ENCODE measurements at regions not wholly inside any gene's neighbourhood (a gene's known extent, or its start where the extent isn't known, plus 50 kb on each side); places are given as distances from the start of the nearest gene placed in this dataset.

GRCh38 chr18:57906852-57907251, 103.7 kb upstream of the ATP8B1 start:
- Histone ChIP-seq H3K79me1 (ENCODE audit: low read length) (no peaks in the 10 kb centered on the region), H2AFZ (ENCODE audit: insufficient read depth, low read length, poor library complexity) (no peak overlapping the region), H3K14ac (ENCODE audit: low read length) (no peak overlapping the region), H2AK5ac (ENCODE audit: low read length) (no peak overlapping the region), H3K18ac (ENCODE audit: low read length) (no peak overlapping the region), H3K9me3 (ENCODE audit: insufficient read depth, low read depth, low read length) (no peaks in the 10 kb centered on the region), H3K4me2 (ENCODE audit: low read length) (no peak overlapping the region), H4K12ac (ENCODE audit: low read depth, low read length) (no peak overlapping the region), H3K27me3 (ENCODE audit: insufficient read depth, low read length) (no peaks in the 10 kb centered on the region), H3K27ac (ENCODE audit: low read depth, low read length) (no peak overlapping the region), H3K4me3 (ENCODE audit: low read depth, low read length) (no peak overlapping the region), H3K4me1 (ENCODE audit: control insufficient read depth in 1 of 2, insufficient read depth in 2 of 2, low read length in 2 of 2) (peaks cover 7% of the 10 kb centered on the region in 2 experiments), H3K4ac (ENCODE audit: low read depth, low read length) (no peak overlapping the region), H2BK5ac (ENCODE audit: low read depth, low read length, poor library complexity) (no peak overlapping the region), H3K9ac (ENCODE audit: low read length) (no peak overlapping the region), H3K79me2 (ENCODE audit: control insufficient read depth, insufficient read depth, low read length, poor library complexity) (no peaks in the 10 kb centered on the region), H4K91ac (ENCODE audit: low read depth, low read length) (no peak overlapping the region), H4K8ac (ENCODE audit: low read depth, low read length) (no peak overlapping the region), H3K23ac (ENCODE audit: low read length) (no peak overlapping the region), H2BK120ac (ENCODE audit: insufficient read depth, low read length, poor library complexity) (no peak overlapping the region), H2BK12ac (ENCODE audit: low read length) (no peak overlapping the region), H3K36me3 (ENCODE audit: control insufficient read depth in 1 of 2, insufficient read depth in 2 of 2, low read length in 2 of 2) (no peaks in the 10 kb centered on the region)
- no CpG with 5 or more reads among the region's 5 CpGs for WGBS (ENCODE audit: extremely low coverage, insufficient coverage, insufficient read length)
- no peak for DNase-seq

- H3K27me3 ChIP-seq (ENCODE audit: insufficient read depth, low read length) = no peaks in the 10 kb centered on the region
- no peak overlapping the region for H2BK120ac ChIP-seq (ENCODE audit: insufficient read depth, low read length, poor library complexity)
- H3K79me1 ChIP-seq (ENCODE audit: low read length) = no peaks in the 10 kb centered on the region
- no peaks in the 10 kb centered on the region for H3K79me2 ChIP-seq (ENCODE audit: control insufficient read depth, insufficient read depth, low read length, poor library complexity)
- no peak overlapping the region for H2BK12ac ChIP-seq (ENCODE audit: low read length)
- H3K27ac ChIP-seq (ENCODE audit: low read depth, low read length) = no peak overlapping the region
- H3K18ac ChIP-seq (ENCODE audit: low read length) = no peak overlapping the region
- H4K8ac ChIP-seq (ENCODE audit: low read depth, low read length) = no peak overlapping the region
- H3K4me1 ChIP-seq (ENCODE audit: control insufficient read depth in 1 of 2, insufficient read depth in 2 of 2, low read length in 2 of 2) = peaks cover 3 to 10% of the 10 kb centered on the region in 2 experiments
- no peak overlapping the region for H4K91ac ChIP-seq (ENCODE audit: low read depth, low read length)
- no peak overlapping the region for H2AK5ac ChIP-seq (ENCODE audit: low read length)
- no peak overlapping the region for H3K4me3 ChIP-seq (ENCODE audit: low read depth, low read length)
- no peak overlapping the region for H2AFZ ChIP-seq (ENCODE audit: insufficient read depth, low read length, poor library complexity)
- H3K14ac ChIP-seq (ENCODE audit: low read length) = no peak overlapping the region
- H3K4me2 ChIP-seq (ENCODE audit: low read length) = no peak overlapping the region
- no peak overlapping the region for H4K12ac ChIP-seq (ENCODE audit: low read depth, low read length)
- H3K36me3 ChIP-seq (ENCODE audit: control insufficient read depth in 1 of 2, insufficient read depth in 2 of 2, low read length in 2 of 2) = no peaks in the 10 kb centered on the region
- H3K23ac ChIP-seq (ENCODE audit: low read length) = no peak overlapping the region
- no peaks in the 10 kb centered on the region for H3K9me3 ChIP-seq (ENCODE audit: insufficient read depth, low read depth, low read length)
- H3K9ac ChIP-seq (ENCODE audit: low read length) = no peak overlapping the region
- no peak overlapping the region for H3K4ac ChIP-seq (ENCODE audit: low read depth, low read length)
- H2BK5ac ChIP-seq (ENCODE audit: low read depth, low read length, poor library complexity) = no peak overlapping the region
- no peak for DNase-seq
Measured at GRCh38 chr18:57904535-57904934, 101.4 kb upstream of the ATP8B1 start.

GRCh38 chr18:57902721-57903120, 99.6 kb upstream of the ATP8B1 start:
- Histone ChIP-seq H3K79me1 (ENCODE audit: low read length) (no peaks in the 10 kb centered on the region), H2AFZ (ENCODE audit: insufficient read depth, low read length, poor library complexity) (no peak overlapping the region), H3K4me1 (ENCODE audit: control insufficient read depth in 1 of 2, insufficient read depth in 2 of 2, low read length in 2 of 2) (peaks cover 3 to 7% of the 10 kb centered on the region in 2 experiments), H4K91ac (ENCODE audit: low read depth, low read length) (no peak overlapping the region), H3K36me3 (ENCODE audit: control insufficient read depth in 1 of 2, insufficient read depth in 2 of 2, low read length in 2 of 2) (no peaks in the 10 kb centered on the region), H3K4me2 (ENCODE audit: low read length) (no peak overlapping the region), H3K4ac (ENCODE audit: low read depth, low read length) (no peak overlapping the region), H3K27me3 (ENCODE audit: insufficient read depth, low read length) (no peaks in the 10 kb centered on the region), H2BK5ac (ENCODE audit: low read depth, low read length, poor library complexity) (no peak overlapping the region), H2AK5ac (ENCODE audit: low read length) (no peak overlapping the region), H3K14ac (ENCODE audit: low read length) (no peak overlapping the region), H3K79me2 (ENCODE audit: control insufficient read depth, insufficient read depth, low read length, poor library complexity) (no peaks in the 10 kb centered on the region), H3K18ac (ENCODE audit: low read length) (no peak overlapping the region), H3K4me3 (ENCODE audit: low read depth, low read length) (no peak overlapping the region), H3K9ac (ENCODE audit: low read length) (no peak overlapping the region), H2BK12ac (ENCODE audit: low read length) (peak overlapping the region; percentile 50), H4K12ac (ENCODE audit: low read depth, low read length) (no peak overlapping the region), H4K8ac (ENCODE audit: low read depth, low read length) (no peak overlapping the region), H3K23ac (ENCODE audit: low read length) (no peak overlapping the region), H2BK120ac (ENCODE audit: insufficient read depth, low read length, poor library complexity) (no peak overlapping the region), H3K27ac (ENCODE audit: low read depth, low read length) (no peak overlapping the region), H3K9me3 (ENCODE audit: insufficient read depth, low read depth, low read length) (peaks cover 2% of the 10 kb centered on the region)
- no CpG with 5 or more reads among the region's 1 CpG for WGBS (ENCODE audit: extremely low coverage, insufficient coverage, insufficient read length)
- DNase-seq = no peak

- H3K14ac ChIP-seq (ENCODE audit: low read length) = no peak overlapping the region
- H4K12ac ChIP-seq (ENCODE audit: low read depth, low read length) = no peak overlapping the region
- peaks cover 2% of the 10 kb centered on the region for H3K9me3 ChIP-seq (ENCODE audit: insufficient read depth, low read depth, low read length)
- H3K4me1 ChIP-seq (ENCODE audit: control insufficient read depth in 1 of 2, insufficient read depth in 2 of 2, low read length in 2 of 2) = peaks cover 3 to 7% of the 10 kb centered on the region in 2 experiments
- no peak overlapping the region for H3K4me2 ChIP-seq (ENCODE audit: low read length)
- no peak overlapping the region for H2BK5ac ChIP-seq (ENCODE audit: low read depth, low read length, poor library complexity)
- H4K8ac ChIP-seq (ENCODE audit: low read depth, low read length) = no peak overlapping the region
- DNase-seq = peak in 1 of 2 donors; percentile 40
- no peak overlapping the region for H3K4ac ChIP-seq (ENCODE audit: low read depth, low read length)
- no peak overlapping the region for H2AFZ ChIP-seq (ENCODE audit: insufficient read depth, low read length, poor library complexity)
- no peaks in the 10 kb centered on the region for H3K27me3 ChIP-seq (ENCODE audit: insufficient read depth, low read length)
- H3K23ac ChIP-seq (ENCODE audit: low read length) = no peak overlapping the region
- H4K91ac ChIP-seq (ENCODE audit: low read depth, low read length) = no peak overlapping the region
- no peaks in the 10 kb centered on the region for H3K36me3 ChIP-seq (ENCODE audit: control insufficient read depth in 1 of 2, insufficient read depth in 2 of 2, low read length in 2 of 2)
- H3K27ac ChIP-seq (ENCODE audit: low read depth, low read length) = no peak overlapping the region
- no peak overlapping the region for H3K9ac ChIP-seq (ENCODE audit: low read length)
- H3K79me2 ChIP-seq (ENCODE audit: control insufficient read depth, insufficient read depth, low read length, poor library complexity) = no peaks in the 10 kb centered on the region
- no CpG with 5 or more reads among the region's 11 CpGs for WGBS (ENCODE audit: extremely low coverage, insufficient coverage, insufficient read length)
- no peaks in the 10 kb centered on the region for H3K79me1 ChIP-seq (ENCODE audit: low read length)
- no peak overlapping the region for H3K18ac ChIP-seq (ENCODE audit: low read length)
- peak overlapping the region; percentile 51 for H2BK12ac ChIP-seq (ENCODE audit: low read length)
- H2BK120ac ChIP-seq (ENCODE audit: insufficient read depth, low read length, poor library complexity) = no peak overlapping the region
- H3K4me3 ChIP-seq (ENCODE audit: low read depth, low read length) = no peak overlapping the region
- no peak overlapping the region for H2AK5ac ChIP-seq (ENCODE audit: low read length)
Measured at GRCh38 chr18:57901825-57902589, 98.9 kb upstream of the ATP8B1 start.
